CD4-positive, CD25-positive, alpha-beta regulatory T cell (primary cell): ENCODE measurements at regions not wholly inside any gene's neighbourhood (a gene's known extent, or its start where the extent isn't known, plus 50 kb on each side); places are given as distances from the start of the nearest gene placed in this dataset.

Source experiments
- ATAC-seq, 2 donors: fragments of 150-1000 bp; cut with Tn5 transposase; one replicate each; pipeline ENCODE4 v1.10.0; 2021; ENCODE audit warnings: low read depth in 2 of 2, moderate number of reproducible peaks in 2 of 2, moderate library complexity in 1 of 2
- DNase-seq, 3 donors: peaks; one replicate each; pipeline versions ENCODE4 v3.0.0 to v3.0.0-alpha.2; 2012 to 2022; ENCODE audit warnings: mixed read lengths in 1 of 3
- H3K27ac ChIP-seq: one replicate; pipeline ENCODE4 v1.7.0; 2013; ENCODE audit warnings: mild to moderate bottlenecking, low read length; ENCODE audit not compliant: insufficient read depth, poor library complexity, severe bottlenecking
- H3K27me3 ChIP-seq: one replicate; pipeline ENCODE4 v1.7.0; 2013; ENCODE audit warnings: low read length; ENCODE audit not compliant: control insufficient read depth, insufficient read depth
- H3K36me3 ChIP-seq: one replicate; pipeline ENCODE4 v1.7.0; 2013; ENCODE audit warnings: mild to moderate bottlenecking, low read length, moderate library complexity; ENCODE audit not compliant: control insufficient read depth, insufficient read depth
- H3K4me1 ChIP-seq: 2 replicates; pipeline ENCODE4 v1.7.0; 2013; ENCODE audit warnings: mild to moderate bottlenecking, low read length; ENCODE audit not compliant: insufficient read depth, control insufficient read depth, poor library complexity, severe bottlenecking
- H3K4me3 ChIP-seq: one replicate; pipeline ENCODE4 v1.7.0; 2013; ENCODE audit warnings: low read depth, mild to moderate bottlenecking, low read length, moderate library complexity
- H3K9me3 ChIP-seq, 2 experiments: 1 replicate in 1 of 2; 2 replicates in 1 of 2; pipeline ENCODE4 v1.7.0; 2013; ENCODE audit warnings: low read length in 2 of 2, mild to moderate bottlenecking in 1 of 2, moderate library complexity in 1 of 2; ENCODE audit not compliant: control insufficient read depth in 2 of 2
- H3K27ac Mint-ChIP-seq, 3 donors: one replicate each; pipeline ENCODE4 v1.8.0; 2020 to 2022; ENCODE audit warnings: mild to moderate bottlenecking in 3 of 3, mixed read lengths in 3 of 3, moderate library complexity in 2 of 3
- H3K27me3 Mint-ChIP-seq: one replicate; pipeline ENCODE4 v1.8.0; 2022; ENCODE audit warnings: mild to moderate bottlenecking, mixed read lengths
- H3K36me3 Mint-ChIP-seq: one replicate; pipeline ENCODE4 v1.8.0; 2020; ENCODE audit warnings: mixed read lengths
- H3K4me1 Mint-ChIP-seq, 4 donors: one replicate each; pipeline ENCODE4 v1.8.0; 2020 to 2022; ENCODE audit warnings: mixed read lengths in 4 of 4, mild to moderate bottlenecking in 1 of 4
- H3K4me3 Mint-ChIP-seq, 4 donors: one replicate each; pipeline ENCODE4 v1.8.0; 2020 to 2022; ENCODE audit warnings: mild to moderate bottlenecking in 4 of 4, mixed read lengths in 4 of 4, moderate library complexity in 3 of 4
- H3K9me3 Mint-ChIP-seq, 7 donors: one replicate each; pipeline ENCODE4 v1.8.0; 2020 to 2022; ENCODE audit warnings: mixed read lengths in 7 of 7, mild to moderate bottlenecking in 3 of 7, moderate library complexity in 2 of 7

DNA sequence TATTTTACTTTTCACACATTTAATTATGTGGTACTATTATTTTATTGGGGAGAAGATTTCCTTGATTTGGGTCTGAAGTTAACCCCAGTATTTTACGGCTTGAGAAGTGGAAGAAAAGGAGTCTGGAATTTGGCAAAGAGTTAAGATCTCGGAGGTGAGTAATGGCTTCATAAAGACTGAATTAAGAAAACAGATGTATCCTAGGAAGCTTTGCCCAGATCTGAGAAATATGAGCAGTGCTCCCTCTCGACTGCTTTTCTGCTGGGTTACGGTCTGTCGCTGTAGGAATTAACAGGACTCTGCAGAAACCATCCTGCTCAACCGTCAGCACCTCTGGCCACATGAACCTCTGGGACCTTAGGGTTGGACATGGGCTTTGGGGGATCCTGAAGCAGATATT lies 163.6 kb upstream of the NDN start:
- H3K27me3 Mint-ChIP-seq, result peaks cover 5% of the 10 kb centered on the region
- Histone ChIP-seq H3K27ac (no peak overlapping the region), H3K27me3 (no peaks in the 10 kb centered on the region), H3K4me1 (no peaks in the 10 kb centered on the region), H3K9me3 (no peaks in the 10 kb centered on the region), H3K36me3 (no peaks in the 10 kb centered on the region), H3K4me3 (no peak overlapping the region)
- no peak overlapping the region for H3K4me3 Mint-ChIP-seq
- peaks cover 0 to 6% (median 2%) of the 10 kb centered on the region in 7 donors for H3K9me3 Mint-ChIP-seq
- no peaks in the 10 kb centered on the region for H3K36me3 Mint-ChIP-seq
- no peak for ATAC-seq
- H3K4me1 Mint-ChIP-seq, result no peaks in the 10 kb centered on the region
- no peak overlapping the region for H3K27ac Mint-ChIP-seq
- DNase-seq, result no peak

DNA sequence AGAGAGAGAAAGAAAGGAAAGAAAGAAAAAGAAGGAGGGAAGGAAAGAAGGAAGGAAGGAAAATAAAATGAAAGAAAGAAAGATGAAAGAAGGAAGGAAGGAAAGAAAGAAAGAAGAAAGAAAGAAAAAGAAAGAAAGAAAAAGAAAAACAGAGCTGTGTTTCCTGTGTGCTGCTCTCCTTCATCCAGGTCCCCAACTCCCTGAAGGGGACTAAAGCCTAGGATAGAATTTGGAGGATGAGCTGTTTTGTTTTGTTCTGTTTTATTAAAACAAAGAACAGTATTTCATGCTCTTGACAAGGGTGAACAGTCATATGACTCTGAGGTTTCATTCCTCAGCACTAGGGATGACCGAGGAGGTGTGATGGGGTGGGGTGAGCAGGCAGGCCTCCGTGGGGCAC lies 164.8 kb upstream of the NDN start:
- ATAC-seq, result no peak
- Mint-ChIP-seq H3K27me3 (peaks cover 5% of the 10 kb centered on the region), H3K4me1 (no peaks in the 10 kb centered on the region), H3K36me3 (no peaks in the 10 kb centered on the region), H3K27ac (no peak overlapping the region), H3K9me3 (peaks cover 0 to 6% (median 2%) of the 10 kb centered on the region in 7 donors), H3K4me3 (no peak overlapping the region)
- no peak overlapping the region for H3K27ac ChIP-seq
- no peaks in the 10 kb centered on the region for H3K9me3 ChIP-seq
- H3K36me3 ChIP-seq, result no peaks in the 10 kb centered on the region
- no peaks in the 10 kb centered on the region for H3K27me3 ChIP-seq
- H3K4me3 ChIP-seq, result no peak overlapping the region
- DNase-seq, result no peak
- H3K4me1 ChIP-seq, result no peaks in the 10 kb centered on the region

DNA sequence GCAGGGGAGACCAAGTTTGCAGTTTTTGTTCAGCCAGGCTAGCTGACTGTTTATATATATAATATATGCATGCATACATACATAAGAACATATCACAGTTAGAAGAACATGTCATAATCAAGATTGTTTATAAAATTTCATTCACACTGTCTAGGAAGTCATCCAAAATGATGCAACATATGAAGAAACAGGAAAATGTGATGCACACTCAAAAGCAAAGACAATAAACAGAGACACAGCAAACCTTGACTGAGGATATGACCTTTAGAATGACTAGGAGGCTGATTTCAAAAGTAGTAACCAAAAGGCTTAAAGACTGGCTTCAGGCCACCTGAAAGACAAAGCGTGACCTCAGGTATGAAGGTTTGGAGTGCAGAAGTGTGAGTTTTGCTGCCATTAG lies 166.2 kb upstream of the NDN start:
- Histone ChIP-seq H3K4me1 (no peaks in the 10 kb centered on the region), H3K36me3 (no peaks in the 10 kb centered on the region), H3K9me3 (no peaks in the 10 kb centered on the region), H3K27me3 (no peaks in the 10 kb centered on the region), H3K27ac (no peak overlapping the region), H3K4me3 (no peak overlapping the region)
- H3K36me3 Mint-ChIP-seq, result no peaks in the 10 kb centered on the region
- peaks cover 0 to 6% (median 2%) of the 10 kb centered on the region in 7 donors for H3K9me3 Mint-ChIP-seq
- DNase-seq (no peak), ATAC-seq (no peak)
- H3K4me1 Mint-ChIP-seq, result no peaks in the 10 kb centered on the region
- peaks cover 5% of the 10 kb centered on the region for H3K27me3 Mint-ChIP-seq
- no peak overlapping the region for H3K4me3 Mint-ChIP-seq
- H3K27ac Mint-ChIP-seq, result no peak overlapping the region

DNA sequence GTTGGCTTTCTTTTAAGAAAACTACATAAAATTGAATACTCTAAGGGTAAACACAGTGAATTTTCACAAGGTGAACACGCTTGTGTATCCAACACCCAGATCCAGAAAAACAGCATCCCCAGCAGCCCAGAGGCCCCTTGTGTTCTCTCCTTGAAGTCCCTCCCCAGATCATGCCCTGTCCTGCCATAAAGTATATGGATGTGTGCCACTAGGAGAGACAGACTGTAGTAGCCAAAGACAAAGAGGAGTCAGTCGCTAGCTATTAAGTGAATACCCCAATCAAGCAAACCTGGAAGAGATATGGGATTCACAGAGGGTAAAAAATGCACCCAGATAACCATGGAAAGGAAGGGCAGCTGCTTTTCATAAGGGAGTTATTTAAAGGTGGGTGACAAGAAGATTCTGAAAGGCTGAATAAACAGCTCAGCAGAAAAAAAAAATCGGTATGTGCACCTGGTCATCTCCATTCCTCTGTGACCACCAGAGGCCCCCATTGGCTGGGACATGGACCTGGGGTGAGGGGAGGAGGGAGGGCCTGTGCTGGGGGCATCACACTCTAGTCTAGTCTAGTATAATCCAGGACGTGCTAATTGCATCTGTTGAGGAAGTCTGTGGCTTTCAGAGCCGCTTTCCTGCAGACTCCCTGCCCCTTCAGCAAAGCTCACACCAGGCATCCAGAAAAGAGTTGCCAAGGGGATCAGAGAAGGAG lies 167.3 kb upstream of the NDN start:
- no peak overlapping the region for H3K4me3 Mint-ChIP-seq
- no peaks in the 10 kb centered on the region for H3K36me3 Mint-ChIP-seq
- Histone ChIP-seq H3K4me3 (no peak overlapping the region), H3K4me1 (no peaks in the 10 kb centered on the region), H3K9me3 (no peaks in the 10 kb centered on the region), H3K27me3 (no peaks in the 10 kb centered on the region), H3K36me3 (no peaks in the 10 kb centered on the region), H3K27ac (no peak overlapping the region)
- H3K4me1 Mint-ChIP-seq, result no peaks in the 10 kb centered on the region
- peaks cover 5% of the 10 kb centered on the region for H3K27me3 Mint-ChIP-seq
- ATAC-seq (no peak), DNase-seq (no peak)
- H3K27ac Mint-ChIP-seq, result no peak overlapping the region
- peaks cover 0 to 6% (median 0%) of the 10 kb centered on the region in 7 donors for H3K9me3 Mint-ChIP-seq

DNA sequence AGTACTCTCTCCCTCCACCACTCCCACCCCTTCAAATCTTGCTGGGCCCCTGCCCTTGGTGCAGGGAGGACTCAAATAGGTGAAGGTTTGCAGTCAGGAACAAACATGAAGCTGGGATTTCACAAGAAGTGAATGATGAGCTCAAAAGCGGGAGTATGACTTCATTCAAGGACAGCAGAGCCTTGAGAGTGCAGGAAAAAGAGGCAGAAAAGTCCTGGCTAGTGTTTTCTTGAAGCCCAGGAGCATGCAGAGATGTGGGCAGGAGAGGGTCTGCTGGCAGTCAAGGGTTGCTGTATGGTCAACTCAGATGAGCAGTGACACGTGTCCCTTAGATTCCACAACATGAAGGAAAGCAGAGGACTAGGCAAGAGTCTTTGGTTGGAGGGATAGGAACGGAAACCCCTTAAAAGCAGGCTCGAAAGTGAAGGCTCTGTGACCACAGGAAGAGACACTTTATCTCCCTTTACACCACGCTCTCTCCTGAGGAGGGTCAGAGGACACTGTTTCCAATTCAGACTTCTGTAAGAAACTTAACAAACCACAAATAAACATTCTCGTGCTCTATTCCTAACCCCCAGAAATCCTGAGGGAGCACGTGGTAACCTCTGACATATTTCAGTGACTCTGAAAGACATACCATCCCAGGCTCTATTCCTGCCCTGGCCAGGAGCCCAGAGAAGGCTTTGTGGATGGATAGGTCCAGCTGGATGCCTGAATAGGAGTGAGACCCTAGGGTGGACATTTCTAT lies 168.0 kb upstream of the NDN start:
- Histone ChIP-seq H3K4me3 (no peak overlapping the region), H3K4me1 (no peaks in the 10 kb centered on the region), H3K9me3 (no peaks in the 10 kb centered on the region), H3K27ac (no peak overlapping the region), H3K36me3 (no peaks in the 10 kb centered on the region), H3K27me3 (no peaks in the 10 kb centered on the region)
- peaks cover 5% of the 10 kb centered on the region for H3K27me3 Mint-ChIP-seq
- H3K27ac Mint-ChIP-seq, result no peak overlapping the region
- ATAC-seq, result no peak
- H3K9me3 Mint-ChIP-seq, result peaks cover 0 to 10% (median 0%) of the 10 kb centered on the region in 7 donors
- H3K36me3 Mint-ChIP-seq, result no peaks in the 10 kb centered on the region
- no peak for DNase-seq
- H3K4me3 Mint-ChIP-seq, result no peak overlapping the region
- H3K4me1 Mint-ChIP-seq, result no peaks in the 10 kb centered on the region

DNA sequence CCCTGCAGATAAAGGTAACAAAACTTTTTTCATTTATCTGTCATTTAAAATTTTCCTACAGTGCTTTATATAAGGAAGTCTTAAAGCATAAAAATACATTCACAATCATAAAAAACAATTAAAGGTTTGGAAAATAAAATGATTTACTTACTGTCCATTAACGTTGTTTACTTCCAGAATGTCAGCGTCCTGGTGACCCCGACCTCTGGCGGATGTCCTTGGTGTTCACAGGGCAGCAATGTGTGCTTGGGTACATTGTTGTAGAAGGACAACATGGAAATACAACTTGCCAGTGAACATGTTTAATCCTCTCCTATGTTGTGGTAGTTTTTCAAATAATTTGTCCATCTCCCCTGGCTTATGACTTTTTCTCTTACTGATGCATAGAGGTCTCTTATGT lies 168.8 kb upstream of the NDN start:
- Mint-ChIP-seq H3K4me3 (no peak overlapping the region), H3K9me3 (peaks cover 0 to 10% (median 0%) of the 10 kb centered on the region in 7 donors), H3K4me1 (no peaks in the 10 kb centered on the region), H3K27ac (no peak overlapping the region), H3K27me3 (peaks cover 5% of the 10 kb centered on the region), H3K36me3 (no peaks in the 10 kb centered on the region)
- no peak for ATAC-seq
- no peak overlapping the region for H3K4me3 ChIP-seq
- H3K27ac ChIP-seq, result no peak overlapping the region
- no peaks in the 10 kb centered on the region for H3K27me3 ChIP-seq
- H3K36me3 ChIP-seq, result no peaks in the 10 kb centered on the region
- no peak for DNase-seq
- no peaks in the 10 kb centered on the region for H3K4me1 ChIP-seq
- H3K9me3 ChIP-seq, result no peaks in the 10 kb centered on the region

DNA sequence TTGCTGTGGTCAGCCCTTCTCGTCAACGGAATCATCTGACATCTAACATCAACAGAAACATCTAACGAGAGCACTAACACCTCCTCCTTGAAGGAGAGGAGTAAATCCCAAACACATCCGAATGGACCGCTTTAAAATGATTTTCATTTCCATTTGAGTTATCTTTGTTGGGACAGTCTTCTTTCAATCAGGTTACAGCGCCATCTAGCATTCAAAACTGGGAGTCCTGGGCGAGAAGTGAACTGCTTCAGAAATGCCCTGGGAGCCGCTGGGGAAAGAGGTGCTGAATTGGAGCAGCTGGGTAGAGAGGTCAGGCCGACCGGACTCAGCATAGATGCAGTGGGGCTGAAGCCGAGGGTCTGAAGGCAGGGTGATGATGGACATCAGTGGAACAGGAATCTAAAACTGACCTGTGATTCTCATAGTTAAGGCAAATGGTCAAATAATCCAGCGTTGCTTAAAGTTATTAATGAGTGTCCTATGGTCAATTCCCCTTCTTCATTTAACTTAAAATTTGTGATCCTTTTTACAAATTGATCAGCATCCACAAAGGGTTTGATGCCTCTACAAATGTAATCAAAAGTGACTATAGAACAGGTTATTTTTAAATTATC lies 170.0 kb upstream of the NDN start:
- H3K4me1 Mint-ChIP-seq, result no peaks in the 10 kb centered on the region
- ATAC-seq, result no peak

More for the DNA sequence above, 170.0 kb upstream of the NDN start:
- Mint-ChIP-seq H3K36me3 (no peaks in the 10 kb centered on the region), H3K27me3 (peaks cover 5% of the 10 kb centered on the region), H3K9me3 (peaks cover 0 to 10% (median 4%) of the 10 kb centered on the region in 7 donors), H3K4me3 (no peak overlapping the region), H3K27ac (no peak overlapping the region)
- no peak for DNase-seq
- Histone ChIP-seq H3K4me3 (no peak overlapping the region), H3K27ac (no peak overlapping the region), H3K36me3 (no peaks in the 10 kb centered on the region), H3K4me1 (no peaks in the 10 kb centered on the region), H3K9me3 (no peaks in the 10 kb centered on the region), H3K27me3 (no peaks in the 10 kb centered on the region)
